GM12892 (cell line): ENCODE measurements at regions not wholly inside any gene's neighbourhood (a gene's known extent, or its start where the extent isn't known, plus 50 kb on each side); places are given as distances from the start of the nearest gene placed in this dataset.

ENCODE experiments used
- POLR2A ChIP-seq: IDR thresholded peaks from 2 replicates; pipeline ENCODE4 v1.6.1; 2011; ENCODE audit warnings: low read depth, low read length, control low read depth
- POLR2AphosphoS5 ChIP-seq: IDR thresholded peaks from 2 replicates; pipeline ENCODE4 v1.6.1; 2011; ENCODE audit warnings: low read depth, low read length, control low read depth

DNA sequence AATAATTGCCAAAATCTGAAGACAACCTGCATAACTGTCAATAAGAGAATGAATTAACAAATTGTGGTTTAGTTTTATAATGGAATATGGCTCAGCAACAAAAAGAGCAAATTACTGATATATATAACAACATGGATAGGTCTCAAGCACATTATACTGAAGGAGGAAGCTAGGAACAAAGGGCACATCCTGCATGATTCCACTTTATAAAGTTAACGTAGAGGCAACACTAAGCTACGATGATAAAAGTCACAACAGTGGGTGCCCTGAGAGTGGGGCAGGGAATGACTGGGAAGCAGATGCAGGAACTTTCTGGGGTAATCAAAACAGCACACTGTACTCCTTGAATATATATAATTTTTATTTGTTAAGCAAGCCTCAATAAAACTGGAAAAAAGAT, 165.2 kb downstream of the RMI1 start:
- TF ChIP-seq POLR2AphosphoS5 (no peak), POLR2A (no peak)
